ENCODE measurements at regions not wholly inside any gene's neighbourhood (a gene's known extent, or its start where the extent isn't known, plus 50 kb on each side); places are given as distances from the start of the nearest gene placed in this dataset.

DNA sequence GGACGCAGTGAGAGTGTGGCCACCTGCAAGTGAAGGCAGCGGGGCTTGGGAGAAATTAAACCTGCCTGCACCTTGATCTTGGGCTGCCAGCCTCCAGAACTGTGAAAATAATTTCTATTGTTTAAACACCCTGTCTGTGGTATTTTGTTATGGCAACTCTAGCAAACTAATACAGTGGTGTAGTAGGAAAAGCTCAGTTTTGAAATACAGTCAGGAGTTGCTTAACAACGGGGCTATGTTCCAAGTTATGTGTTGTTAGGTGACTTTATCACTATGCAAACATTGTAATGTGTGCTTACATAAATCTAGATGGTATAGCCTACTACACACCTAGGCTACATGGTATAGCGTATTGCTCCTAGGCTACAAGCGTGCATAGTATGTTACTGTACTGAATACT, 93.4 kb upstream of the FN1 start:
- H3K9me3 ChIP-seq, result no peaks in the 10 kb centered on the region
- no peak overlapping the region for H3K27ac ChIP-seq
- H3K36me3 ChIP-seq, result no peaks in the 10 kb centered on the region
- DNase-seq (ENCODE audit: low spot score), result no peak
- no peak overlapping the region for H3K4me3 ChIP-seq
- TF ChIP-seq CTCF (IDR thresholded peaks at IDR 0.05) (no peak), POLR2A (IDR thresholded peaks at IDR 0.05) (no peak), POLR2AphosphoS5 (IDR thresholded peaks at IDR 0.05) (no peak)
- no peaks in the 10 kb centered on the region for H3K4me1 ChIP-seq (replicated peaks)
- intact Hi-C loops (cut with DNase I), result no loop called here
- no peaks in the 10 kb centered on the region for H3K27me3 ChIP-seq (replicated peaks; ENCODE audit: insufficient read depth)
- 67% methylated on average over 5 of the region's 5 CpGs for WGBS

DNA sequence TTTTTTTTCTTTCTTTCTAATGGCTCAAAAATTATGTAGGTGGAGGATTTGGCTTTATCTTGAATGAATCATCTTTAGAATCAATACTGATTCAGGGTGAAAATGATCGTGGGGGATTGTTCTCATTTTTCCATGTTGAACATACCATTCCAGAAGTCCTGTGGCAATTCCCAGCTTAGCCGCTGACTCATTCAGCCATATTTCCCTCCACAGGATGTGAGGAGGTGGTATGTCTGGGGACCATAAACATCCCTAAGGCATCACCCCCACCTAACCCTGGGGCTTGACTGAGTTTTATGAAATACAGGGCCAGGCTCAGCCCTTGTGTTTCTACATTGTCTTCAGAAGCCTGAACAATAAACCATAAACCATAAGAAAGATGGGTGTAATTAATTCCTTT, 92.7 kb upstream of the FN1 start:
- H3K4me3 ChIP-seq, result no peak overlapping the region
- TF ChIP-seq POLR2A (IDR thresholded peaks at IDR 0.05) (no peak), CTCF (IDR thresholded peaks at IDR 0.05) (no peak), POLR2AphosphoS5 (IDR thresholded peaks at IDR 0.05) (no peak)
- H3K36me3 ChIP-seq, result no peaks in the 10 kb centered on the region
- no peak for DNase-seq (ENCODE audit: low spot score)
- no peaks in the 10 kb centered on the region for H3K9me3 ChIP-seq
- no peaks in the 10 kb centered on the region for H3K27me3 ChIP-seq (replicated peaks; ENCODE audit: insufficient read depth)
- H3K27ac ChIP-seq, result no peak overlapping the region
- H3K4me1 ChIP-seq (replicated peaks), result no peaks in the 10 kb centered on the region
- WGBS, result 83% methylated on average over 2 of the region's 2 CpGs
- intact Hi-C loops (cut with DNase I), result no loop called here

DNA sequence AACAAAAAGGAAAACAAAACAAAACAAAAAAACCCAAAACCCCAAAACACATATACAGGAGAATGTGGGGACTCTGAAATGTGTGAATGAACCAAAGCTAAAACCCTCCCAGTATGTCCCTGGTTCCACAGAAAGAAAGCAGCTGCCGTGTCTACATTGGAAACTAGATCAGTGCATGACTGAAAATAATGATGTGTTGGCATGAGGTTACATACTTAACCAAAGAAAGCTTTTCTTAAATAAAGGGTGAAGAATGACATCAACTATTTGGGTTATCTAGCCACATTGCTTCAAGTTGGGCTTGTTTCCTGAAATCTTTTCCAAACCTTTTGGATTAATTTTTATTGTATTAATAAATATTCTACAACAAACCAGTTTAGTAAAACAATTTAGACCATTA, 91.9 kb upstream of the FN1 start:
- Histone ChIP-seq H3K9me3 (no peaks in the 10 kb centered on the region), H3K27ac (no peak overlapping the region), H3K27me3 (replicated peaks; ENCODE audit: insufficient read depth) (no peaks in the 10 kb centered on the region), H3K4me1 (replicated peaks) (no peaks in the 10 kb centered on the region), H3K4me3 (no peak overlapping the region), H3K36me3 (no peaks in the 10 kb centered on the region)
- 89% methylated on average over 1 of the region's 1 CpG for WGBS
- no peak for TF ChIP-seq CTCF (IDR thresholded peaks at IDR 0.05)
- TF ChIP-seq POLR2A (IDR thresholded peaks at IDR 0.05), result no peak
- no peak for TF ChIP-seq POLR2AphosphoS5 (IDR thresholded peaks at IDR 0.05)
- intact Hi-C loops (cut with DNase I), result no loop called here
- no peak for DNase-seq (ENCODE audit: low spot score)

DNA sequence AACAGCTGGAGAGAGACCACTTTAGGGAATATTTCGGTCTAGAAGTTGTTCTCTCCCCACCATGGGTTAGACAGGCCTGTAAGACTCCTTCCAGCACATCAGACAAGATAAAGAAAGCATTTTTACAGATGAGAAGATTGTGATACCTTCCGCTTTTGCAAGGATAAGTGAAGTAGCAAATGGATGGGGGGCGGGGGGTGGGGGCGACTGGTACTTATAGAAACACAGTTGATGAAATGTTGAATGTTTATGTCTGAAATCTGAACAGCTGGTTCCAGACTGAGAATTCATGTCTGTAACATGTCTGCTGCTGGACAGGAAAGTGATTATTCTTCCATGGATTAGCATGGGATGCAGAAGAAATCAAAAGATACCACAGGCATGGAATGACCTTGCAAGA, 90.5 kb upstream of the FN1 start:
- DNase-seq (ENCODE audit: low spot score), result no peak
- 81% methylated on average over 4 of the region's 4 CpGs for WGBS
- Histone ChIP-seq H3K27ac (no peak overlapping the region), H3K27me3 (replicated peaks; ENCODE audit: insufficient read depth) (no peaks in the 10 kb centered on the region), H3K4me3 (no peak overlapping the region), H3K9me3 (no peaks in the 10 kb centered on the region), H3K4me1 (replicated peaks) (no peaks in the 10 kb centered on the region), H3K36me3 (no peaks in the 10 kb centered on the region)
- intact Hi-C loops (cut with DNase I), result no loop called here
- TF ChIP-seq POLR2AphosphoS5 (IDR thresholded peaks at IDR 0.05), result no peak
- no peak for TF ChIP-seq CTCF (IDR thresholded peaks at IDR 0.05)
- TF ChIP-seq POLR2A (IDR thresholded peaks at IDR 0.05), result no peak

DNA sequence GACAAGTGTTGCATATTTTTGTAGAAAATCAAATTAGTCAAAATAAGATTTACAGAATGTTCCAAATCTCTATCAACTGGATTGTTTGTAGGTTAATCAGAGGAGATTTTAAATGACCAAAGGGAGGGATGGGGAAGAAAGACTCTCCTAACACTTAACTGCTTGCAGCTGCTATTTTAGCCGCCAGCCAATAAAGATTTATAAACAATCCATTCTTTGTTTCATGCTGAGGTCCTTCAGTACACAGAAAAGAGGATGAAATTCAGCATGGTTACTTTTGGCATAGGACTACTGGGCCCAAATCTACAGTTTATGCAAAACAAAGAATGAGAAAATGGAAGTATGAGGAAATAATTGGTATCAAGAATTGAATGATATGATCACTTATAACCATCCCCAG, 86.4 kb upstream of the FN1 start:
- DNase-seq (ENCODE audit: low spot score), result no peak
- Histone ChIP-seq H3K27ac (no peak overlapping the region), H3K9me3 (no peaks in the 10 kb centered on the region), H3K36me3 (no peaks in the 10 kb centered on the region), H3K27me3 (replicated peaks; ENCODE audit: insufficient read depth) (no peaks in the 10 kb centered on the region), H3K4me1 (replicated peaks) (no peaks in the 10 kb centered on the region), H3K4me3 (no peak overlapping the region)
- WGBS, result 54% methylated on average over 1 of the region's 1 CpG
- TF ChIP-seq POLR2AphosphoS5 (IDR thresholded peaks at IDR 0.05), result no peak
- no peak for TF ChIP-seq CTCF (IDR thresholded peaks at IDR 0.05)
- no peak for TF ChIP-seq POLR2A (IDR thresholded peaks at IDR 0.05)
- intact Hi-C loops (cut with DNase I), result no loop called here
